ENCODE measurements at regions not wholly inside any gene's neighbourhood (a gene's known extent, or its start where the extent isn't known, plus 50 kb on each side); places are given as distances from the start of the nearest gene placed in this dataset.

- no peaks in the 10 kb centered on the region for H3K27me3 ChIP-seq
- peaks cover 60 to 66% of the 10 kb centered on the region in 2 experiments for H3K4me1 ChIP-seq (ENCODE audit: control insufficient read depth in 1 of 2, insufficient read depth in 1 of 2, low read depth in 1 of 2, low read length in 1 of 2)
- H3K9me3 ChIP-seq, result no peaks in the 10 kb centered on the region
- no peak overlapping the region for H3K27ac ChIP-seq
- H3K4me3 ChIP-seq (ENCODE audit: low read depth in 1 of 2, low read length in 1 of 2), result no peak overlapping the region
- H3K36me3 ChIP-seq, result no peaks in the 10 kb centered on the region
- no peak for TF ChIP-seq CTCF (IDR thresholded peaks at IDR 0.05)
Measured at GRCh38 chr6:105794870-105795269, 291.3 kb upstream of the PRDM1 start.

- Histone ChIP-seq H3K27ac (peak overlapping the region; percentile 71), H3K27me3 (no peaks in the 10 kb centered on the region), H3K4me3 (ENCODE audit: low read depth in 1 of 2, low read length in 1 of 2) (no peak overlapping the region), H3K4me1 (ENCODE audit: control insufficient read depth in 1 of 2, insufficient read depth in 1 of 2, low read depth in 1 of 2, low read length in 1 of 2) (peaks cover 58 to 62% of the 10 kb centered on the region in 2 experiments), H3K9me3 (no peaks in the 10 kb centered on the region), H3K36me3 (no peaks in the 10 kb centered on the region)
- TF ChIP-seq CTCF (IDR thresholded peaks at IDR 0.05), result no peak
Measured at GRCh38 chr6:105794239-105794638, 291.9 kb upstream of the PRDM1 start.

GRCh38 chr6:105793130-105793529 is 293.0 kb upstream of the PRDM1 start:
- Histone ChIP-seq H3K27ac (peak overlapping the region; percentile 71), H3K4me1 (ENCODE audit: control insufficient read depth in 1 of 2, insufficient read depth in 1 of 2, low read depth in 1 of 2, low read length in 1 of 2) (peaks cover 58 to 59% of the 10 kb centered on the region in 2 experiments), H3K36me3 (no peaks in the 10 kb centered on the region), H3K4me3 (ENCODE audit: low read depth in 1 of 2, low read length in 1 of 2) (peak overlapping the region in 1 of 2 experiments; percentile 3), H3K27me3 (no peaks in the 10 kb centered on the region), H3K9me3 (no peaks in the 10 kb centered on the region)
- TF ChIP-seq CTCF (IDR thresholded peaks at IDR 0.05), result peak; percentile 29

GRCh38 chr6:105791583-105792318 is 294.4 kb upstream of the PRDM1 start:
- no peaks in the 10 kb centered on the region for H3K36me3 ChIP-seq
- no peaks in the 10 kb centered on the region for H3K9me3 ChIP-seq
- peaks cover 52 to 60% of the 10 kb centered on the region in 2 experiments for H3K4me1 ChIP-seq (ENCODE audit: control insufficient read depth in 1 of 2, insufficient read depth in 1 of 2, low read depth in 1 of 2, low read length in 1 of 2)
- H3K27ac ChIP-seq, result peak overlapping the region; percentile 71
- no peak overlapping the region for H3K4me3 ChIP-seq (ENCODE audit: low read depth in 1 of 2, low read length in 1 of 2)
- no peaks in the 10 kb centered on the region for H3K27me3 ChIP-seq
- no peak for TF ChIP-seq CTCF (IDR thresholded peaks at IDR 0.05)

GRCh38 chr6:105791179-105791578 is 295.0 kb upstream of the PRDM1 start:
- H3K4me3 ChIP-seq (ENCODE audit: low read depth in 1 of 2, low read length in 1 of 2), result no peak overlapping the region
- H3K4me1 ChIP-seq (ENCODE audit: control insufficient read depth in 1 of 2, insufficient read depth in 1 of 2, low read depth in 1 of 2, low read length in 1 of 2), result peaks cover 57 to 66% of the 10 kb centered on the region in 2 experiments
- H3K36me3 ChIP-seq, result no peaks in the 10 kb centered on the region
- no peaks in the 10 kb centered on the region for H3K9me3 ChIP-seq
- TF ChIP-seq CTCF (IDR thresholded peaks at IDR 0.05), result no peak
- no peaks in the 10 kb centered on the region for H3K27me3 ChIP-seq
- H3K27ac ChIP-seq, result peak overlapping the region; percentile 71
